GM21423 (cell line): ENCODE measurements at regions not wholly inside any gene's neighbourhood (a gene's known extent, or its start where the extent isn't known, plus 50 kb on each side); places are given as distances from the start of the nearest gene placed in this dataset.

Experiments
- ATAC-seq: cut with Tn5 transposase; IDR thresholded peaks from one replicate; pipeline ENCODE4 v1.9.1; 2021; ENCODE audit warnings: mild to moderate bottlenecking, moderate library complexity; ENCODE audit not compliant: unreplicated experiment

- no peak for ATAC-seq
These were observed 63.4 kb upstream of the SIRPG start for GRCh38 chr20:1720845-1721475.

- ATAC-seq: no peak
These were observed 62.6 kb upstream of the SIRPG start for GRCh38 chr20:1720226-1720625.

GRCh38 chr20:1718604-1719384 is 61.2 kb upstream of the SIRPG start:
- no peak for ATAC-seq

- ATAC-seq: no peak
These were observed 55.4 kb upstream of the SIRPG start for GRCh38 chr20:1712634-1713624.

GRCh38 chr20:1711826-1712601 is 54.4 kb upstream of the SIRPG start:
- no peak for ATAC-seq

GRCh38 chr20:1711266-1711665 is 53.7 kb upstream of the SIRPG start:
- ATAC-seq: no peak

GRCh38 chr20:1710484-1710883 is 52.9 kb upstream of the SIRPG start:
- ATAC-seq: no peak

- no peak for ATAC-seq
These were observed 50.2 kb upstream of the SIRPG start for GRCh38 chr20:1707588-1708449.
